Cardiac muscle cell (in vitro differentiated cells and primary cell): ENCODE measurements at regions not wholly inside any gene's neighbourhood (a gene's known extent, or its start where the extent isn't known, plus 50 kb on each side); places are given as distances from the start of the nearest gene placed in this dataset.
A peak's percentile ranks its signal among the peaks of the same experiment; 100 is the strongest.
"Not testable (repeated sequence)": the region's sequence is repeated elsewhere in the genome, so short reads cannot be mapped to it uniquely, and the experiment has no call there.

ENCODE experiments used
- DNase-seq, 2 donors: peaks; one replicate each; pipeline versions ENCODE4 v3.0.0 to v3.0.0-alpha.2; 2010 to 2017; ENCODE audit warnings: low read depth in 1 of 2, low spot score in 1 of 2
- H3K27ac ChIP-seq: fragments of 200-600 bp; sonication (generic); 2 replicates; pipeline ENCODE4 v1.5.1; 2016
- H3K27me3 ChIP-seq: fragments of 200-600 bp; sonication (generic); 2 replicates; pipeline ENCODE4 v1.6.0; 2016; ENCODE audit warnings: control low read depth
- H3K36me3 ChIP-seq: fragments of 200-600 bp; sonication (generic); 2 replicates; pipeline ENCODE4 v1.5.1; 2016; ENCODE audit warnings: control low read depth
- H3K4me1 ChIP-seq: fragments of 200-600 bp; sonication (generic); 2 replicates; pipeline ENCODE4 v1.8.1; 2017; ENCODE audit warnings: low read depth, mild to moderate bottlenecking, mixed run types
- H3K4me3 ChIP-seq: fragments of 200-600 bp; sonication (generic); 2 replicates; pipeline ENCODE4 v1.5.1; 2016; ENCODE audit warnings: mild to moderate bottlenecking
- H3K9me3 ChIP-seq: fragments of 200-600 bp; sonication (generic); 2 replicates; pipeline ENCODE4 v1.5.1; 2017; ENCODE audit warnings: low read depth, mild to moderate bottlenecking, control low read depth
- TF ChIP-seq, protein P1 (sequence below): IDR thresholded peaks from 2 replicates; pipeline ENCODE4 v1.5.1; 2012; ENCODE audit warnings: low read depth, mild to moderate bottlenecking, low read length

DNA sequence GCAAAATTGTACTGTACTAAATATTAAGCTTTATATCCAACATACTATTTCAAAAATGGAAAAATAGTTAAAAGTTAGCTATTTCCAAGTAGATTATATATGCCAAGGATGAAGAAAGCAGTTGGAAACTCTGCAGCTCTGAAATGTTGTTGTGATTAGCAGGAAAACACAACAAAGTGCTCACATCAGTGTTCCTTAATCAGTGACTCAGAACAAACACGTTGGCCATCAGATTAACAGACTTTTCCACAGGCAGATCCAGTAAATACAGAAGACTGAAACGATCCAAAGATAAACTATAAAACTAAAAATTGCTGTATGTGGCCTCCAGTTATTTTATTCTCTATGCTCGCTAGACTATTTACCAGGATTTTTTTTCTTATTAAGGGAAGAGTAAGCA lies 99.6 kb upstream of the SEMA3D start:
- H3K36me3 ChIP-seq = no peaks in the 10 kb centered on the region
- no peak overlapping the region for H3K4me3 ChIP-seq
- H3K27me3 ChIP-seq = no peaks in the 10 kb centered on the region
- no peaks in the 10 kb centered on the region for H3K9me3 ChIP-seq
- H3K27ac ChIP-seq = no peak overlapping the region
- TF ChIP-seq, protein P1, sequence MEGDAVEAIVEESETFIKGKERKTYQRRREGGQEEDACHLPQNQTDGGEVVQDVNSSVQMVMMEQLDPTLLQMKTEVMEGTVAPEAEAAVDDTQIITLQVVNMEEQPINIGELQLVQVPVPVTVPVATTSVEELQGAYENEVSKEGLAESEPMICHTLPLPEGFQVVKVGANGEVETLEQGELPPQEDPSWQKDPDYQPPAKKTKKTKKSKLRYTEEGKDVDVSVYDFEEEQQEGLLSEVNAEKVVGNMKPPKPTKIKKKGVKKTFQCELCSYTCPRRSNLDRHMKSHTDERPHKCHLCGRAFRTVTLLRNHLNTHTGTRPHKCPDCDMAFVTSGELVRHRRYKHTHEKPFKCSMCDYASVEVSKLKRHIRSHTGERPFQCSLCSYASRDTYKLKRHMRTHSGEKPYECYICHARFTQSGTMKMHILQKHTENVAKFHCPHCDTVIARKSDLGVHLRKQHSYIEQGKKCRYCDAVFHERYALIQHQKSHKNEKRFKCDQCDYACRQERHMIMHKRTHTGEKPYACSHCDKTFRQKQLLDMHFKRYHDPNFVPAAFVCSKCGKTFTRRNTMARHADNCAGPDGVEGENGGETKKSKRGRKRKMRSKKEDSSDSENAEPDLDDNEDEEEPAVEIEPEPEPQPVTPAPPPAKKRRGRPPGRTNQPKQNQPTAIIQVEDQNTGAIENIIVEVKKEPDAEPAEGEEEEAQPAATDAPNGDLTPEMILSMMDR = no peak
- H3K4me1 ChIP-seq = no peaks in the 10 kb centered on the region
- no peak for DNase-seq

DNA sequence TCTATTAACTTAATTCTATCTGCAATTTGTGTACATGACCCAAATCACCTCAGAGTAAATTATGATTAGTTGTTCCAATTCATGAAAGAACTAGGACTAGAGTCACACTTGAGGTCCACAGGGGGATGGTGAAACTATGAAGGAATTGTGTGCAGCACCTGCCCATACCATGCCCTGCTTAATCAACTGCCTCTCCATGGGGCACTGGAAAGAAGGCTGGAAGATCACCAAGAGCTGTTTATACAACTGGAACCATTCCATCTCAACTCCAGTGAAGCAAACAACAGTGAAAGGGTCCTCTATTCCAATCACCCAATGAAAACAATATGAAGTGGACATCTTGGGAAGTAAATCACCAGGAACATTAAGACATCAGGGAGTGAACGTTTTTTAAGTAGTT lies 98.7 kb upstream of the SEMA3D start:
- TF ChIP-seq, protein P1 = no peak
- H3K4me1 ChIP-seq = peaks cover 2% of the 10 kb centered on the region
- H3K27me3 ChIP-seq = no peaks in the 10 kb centered on the region
- no peaks in the 10 kb centered on the region for H3K9me3 ChIP-seq
- H3K36me3 ChIP-seq = no peaks in the 10 kb centered on the region
- no peak for DNase-seq
- no peak overlapping the region for H3K27ac ChIP-seq
- H3K4me3 ChIP-seq = no peak overlapping the region

DNA sequence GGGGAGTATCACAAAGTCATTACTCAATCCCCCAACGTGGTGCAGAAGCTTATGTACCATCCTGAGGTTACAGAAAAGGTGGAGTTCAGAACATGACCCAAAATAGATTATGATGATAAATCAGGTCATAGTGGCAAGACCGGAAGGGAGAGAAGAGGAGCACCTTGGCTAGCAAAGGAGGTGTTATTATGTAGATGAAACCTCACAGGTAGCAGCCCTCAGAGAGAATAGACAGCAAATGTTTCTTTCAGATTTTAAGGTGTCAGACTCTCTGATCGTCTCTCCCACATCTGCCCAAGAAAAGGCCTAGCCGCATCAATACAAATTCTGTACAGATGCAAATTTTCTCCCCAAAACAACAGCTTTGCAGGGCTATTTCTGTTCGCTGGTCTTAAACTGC lies 88.3 kb upstream of the SEMA3D start:
- no peaks in the 10 kb centered on the region for H3K4me1 ChIP-seq
- no peak overlapping the region for H3K4me3 ChIP-seq
- H3K27ac ChIP-seq = no peak overlapping the region
- TF ChIP-seq, protein P1 = no peak
- no peak for DNase-seq
- no peaks in the 10 kb centered on the region for H3K36me3 ChIP-seq
- no peaks in the 10 kb centered on the region for H3K9me3 ChIP-seq
- H3K27me3 ChIP-seq = no peaks in the 10 kb centered on the region

DNA sequence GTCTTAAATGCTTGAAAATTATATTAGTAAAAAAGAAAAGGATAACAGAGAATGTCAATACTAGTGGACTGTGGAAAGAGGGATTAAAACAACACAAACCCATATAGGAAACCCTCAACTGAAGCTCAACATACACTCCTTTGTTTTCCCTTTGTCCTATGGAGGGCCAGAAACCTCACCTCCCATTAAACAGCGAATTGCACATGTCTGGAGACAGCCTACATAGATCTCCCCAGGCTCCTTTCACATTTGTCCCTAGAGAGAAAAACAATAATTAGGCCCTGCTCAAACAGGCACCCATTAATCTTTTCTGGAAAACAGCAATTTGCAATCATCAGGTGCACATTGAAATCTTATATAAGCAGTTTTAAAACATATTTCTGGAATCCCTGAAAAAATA lies 87.6 kb upstream of the SEMA3D start:
- no peak overlapping the region for H3K4me3 ChIP-seq
- no peak for DNase-seq
- no peaks in the 10 kb centered on the region for H3K9me3 ChIP-seq
- H3K27ac ChIP-seq = no peak overlapping the region
- no peaks in the 10 kb centered on the region for H3K36me3 ChIP-seq
- H3K27me3 ChIP-seq = no peaks in the 10 kb centered on the region
- TF ChIP-seq, protein P1 = no peak
- H3K4me1 ChIP-seq = no peaks in the 10 kb centered on the region

DNA sequence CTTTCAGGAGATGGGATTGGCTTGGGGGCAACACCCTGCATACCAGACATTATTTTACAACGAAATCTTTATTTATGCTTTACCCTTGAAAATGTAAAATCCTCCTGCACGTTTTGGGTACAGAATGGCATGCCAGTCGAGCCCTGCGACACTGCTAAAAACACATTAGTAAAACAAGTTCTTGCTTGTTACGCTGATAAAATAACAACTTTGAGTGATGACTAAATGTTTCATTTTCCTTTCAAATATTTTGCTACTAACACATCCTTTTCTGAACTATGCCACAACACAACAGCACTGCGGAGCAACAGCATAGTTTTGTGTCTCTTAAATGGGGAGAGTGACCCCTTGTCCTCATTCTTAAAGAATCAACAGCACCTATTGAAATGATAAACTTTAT lies 76.0 kb upstream of the SEMA3D start:
- no peaks in the 10 kb centered on the region for H3K36me3 ChIP-seq
- H3K27me3 ChIP-seq = no peaks in the 10 kb centered on the region
- DNase-seq = no peak
- no peaks in the 10 kb centered on the region for H3K9me3 ChIP-seq
- TF ChIP-seq, protein P1 = no peak
- H3K4me1 ChIP-seq = no peaks in the 10 kb centered on the region
- no peak overlapping the region for H3K4me3 ChIP-seq
- no peak overlapping the region for H3K27ac ChIP-seq

DNA sequence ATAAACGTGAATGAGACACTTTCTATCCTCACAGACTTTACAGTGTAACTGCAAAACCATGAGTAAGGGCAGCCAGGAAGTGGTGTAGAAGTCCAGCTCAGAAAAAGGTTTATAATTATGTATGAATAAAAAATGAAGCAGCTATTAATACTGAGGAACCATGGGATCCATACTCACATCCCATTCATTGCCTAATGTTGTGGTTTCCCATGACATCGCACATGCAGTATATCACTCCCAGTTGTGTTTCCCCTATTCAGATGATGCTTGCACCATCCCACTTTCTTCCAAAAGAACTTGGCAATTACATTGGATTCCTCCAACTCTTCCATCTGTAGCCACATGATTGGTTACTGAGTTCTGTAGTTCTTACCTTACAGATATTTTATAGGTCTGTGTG lies 74.5 kb upstream of the SEMA3D start:
- TF ChIP-seq, protein P1 = no peak
- no peaks in the 10 kb centered on the region for H3K4me1 ChIP-seq
- H3K36me3 ChIP-seq = no peaks in the 10 kb centered on the region
- peak in 1 of 2 donors; percentile 3 for DNase-seq
- no peaks in the 10 kb centered on the region for H3K27me3 ChIP-seq
- H3K27ac ChIP-seq = no peak overlapping the region
- no peak overlapping the region for H3K4me3 ChIP-seq
- H3K9me3 ChIP-seq = no peaks in the 10 kb centered on the region

DNA sequence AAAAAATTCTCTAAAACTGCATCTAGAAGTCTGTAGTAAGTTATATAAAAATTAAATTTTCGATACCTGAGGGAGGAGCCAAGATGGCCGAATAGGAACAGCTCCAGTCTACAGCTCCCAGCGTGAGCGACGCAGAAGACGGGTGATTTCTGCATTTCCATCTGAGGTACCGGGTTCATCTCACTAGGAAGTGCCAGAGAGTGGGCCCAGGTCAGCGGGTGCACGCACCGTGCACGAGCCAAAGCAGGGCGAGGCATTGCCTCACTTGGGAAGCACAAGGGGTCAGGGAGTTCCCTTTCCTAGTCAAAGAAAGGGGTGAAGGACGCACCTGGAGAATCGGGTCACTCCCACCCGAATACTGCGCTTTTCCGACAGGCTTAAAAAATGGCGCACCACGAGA lies 62.9 kb upstream of the SEMA3D start:
- not testable (repeated sequence) for H3K27me3 ChIP-seq, DNase-seq, H3K9me3 ChIP-seq, H3K27ac ChIP-seq, H3K4me3 ChIP-seq, H3K4me1 ChIP-seq, H3K36me3 ChIP-seq
